ENCODE measurements at regions not wholly inside any gene's neighbourhood (a gene's known extent, or its start where the extent isn't known, plus 50 kb on each side); places are given as distances from the start of the nearest gene placed in this dataset.
"Not testable (repeated sequence)": the region's sequence is repeated elsewhere in the genome, so short reads cannot be mapped to it uniquely, and the experiment has no call there.

GRCh38 chr18:40314199-40314598 lies 1640.8 kb upstream of the PIK3C3 start:
- no peak overlapping the region for H3K27ac ChIP-seq (ENCODE audit: insufficient read depth in 1 of 2, low read depth in 1 of 2, low read length in 2 of 2, poor library complexity in 1 of 2, severe bottlenecking in 2 of 2)
- POLR2A ChIA-PET, result no interaction called here
- 80% methylated on average over 2 of the region's 2 CpGs for WGBS (ENCODE audit: insufficient coverage)
- no peaks in the 10 kb centered on the region for H3K4me1 ChIP-seq (ENCODE audit: control extremely low read depth in 1 of 4, control insufficient read depth in 4 of 4, insufficient read depth in 4 of 4, low read length in 3 of 4)
- H3K36me3 ChIP-seq (ENCODE audit: control insufficient read depth in 4 of 4, insufficient read depth in 4 of 4, low read length in 3 of 4), result no peaks in the 10 kb centered on the region
- no peaks in the 10 kb centered on the region for H3K27me3 ChIP-seq (replicated peaks in 2 of 5; ENCODE audit: control insufficient read depth in 4 of 5, insufficient read depth in 5 of 5, low read length in 4 of 5)
- H3K9me3 ChIP-seq (ENCODE audit: control extremely low read depth in 1 of 5, control insufficient read depth in 4 of 5, insufficient read depth in 2 of 5, low read depth in 1 of 5, low read length in 4 of 5), result no peaks in the 10 kb centered on the region
- CTCF ChIA-PET, result no interaction called here
- no peak overlapping the region for H3K4me3 ChIP-seq (ENCODE audit: control insufficient read depth in 1 of 7, extremely low read depth in 1 of 7, insufficient read depth in 4 of 7, low read depth in 2 of 7, low read length in 6 of 7)
- no peak for DNase-seq

DNA sequence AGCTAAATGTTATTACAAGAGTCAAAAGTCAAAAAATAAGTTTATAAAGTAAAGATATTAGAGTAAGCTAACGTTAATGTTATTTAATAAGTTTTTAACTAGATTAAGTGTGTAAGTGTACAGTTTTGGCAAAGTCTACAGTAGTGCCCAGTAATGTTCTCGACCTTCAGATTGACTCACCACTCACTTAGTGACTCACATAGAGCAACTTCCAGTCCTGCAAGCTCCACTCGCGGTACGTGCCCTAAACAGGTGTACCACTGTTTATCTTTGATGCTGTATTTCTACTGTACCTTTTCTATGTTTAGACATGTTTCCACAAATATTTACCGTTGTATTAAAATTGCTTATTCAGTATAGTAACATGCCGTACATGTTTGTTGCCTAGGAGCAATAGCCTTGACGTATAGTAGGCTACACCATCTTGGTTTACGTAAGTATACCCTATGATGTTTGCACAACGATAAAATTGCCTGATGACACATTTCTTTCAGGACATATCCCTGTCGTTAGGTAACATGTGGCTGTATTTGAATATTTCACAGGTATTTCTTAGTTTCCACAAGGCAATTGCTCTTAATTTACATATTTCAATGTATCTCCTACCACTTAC lies 1641.9 kb upstream of the PIK3C3 start:
- POLR2A ChIA-PET, result no interaction called here
- Histone ChIP-seq H3K9me3 (ENCODE audit: control extremely low read depth in 1 of 5, control insufficient read depth in 4 of 5, insufficient read depth in 2 of 5, low read depth in 1 of 5, low read length in 4 of 5) (no peaks in the 10 kb centered on the region), H3K4me1 (ENCODE audit: control extremely low read depth in 1 of 4, control insufficient read depth in 4 of 4, insufficient read depth in 4 of 4, low read length in 3 of 4) (no peaks in the 10 kb centered on the region), H3K4me3 (ENCODE audit: control insufficient read depth in 1 of 7, extremely low read depth in 1 of 7, insufficient read depth in 4 of 7, low read depth in 2 of 7, low read length in 6 of 7) (no peak overlapping the region), H3K27ac (ENCODE audit: insufficient read depth in 1 of 2, low read depth in 1 of 2, low read length in 2 of 2, poor library complexity in 1 of 2, severe bottlenecking in 2 of 2) (no peak overlapping the region), H3K36me3 (ENCODE audit: control insufficient read depth in 4 of 4, insufficient read depth in 4 of 4, low read length in 3 of 4) (no peaks in the 10 kb centered on the region), H3K27me3 (replicated peaks in 2 of 5; ENCODE audit: control insufficient read depth in 4 of 5, insufficient read depth in 5 of 5, low read length in 4 of 5) (no peaks in the 10 kb centered on the region)
- DNase-seq, result no peak
- CTCF ChIA-PET, result no interaction called here
- WGBS (ENCODE audit: insufficient coverage), result 94% methylated on average over 5 of the region's 11 CpGs

DNA sequence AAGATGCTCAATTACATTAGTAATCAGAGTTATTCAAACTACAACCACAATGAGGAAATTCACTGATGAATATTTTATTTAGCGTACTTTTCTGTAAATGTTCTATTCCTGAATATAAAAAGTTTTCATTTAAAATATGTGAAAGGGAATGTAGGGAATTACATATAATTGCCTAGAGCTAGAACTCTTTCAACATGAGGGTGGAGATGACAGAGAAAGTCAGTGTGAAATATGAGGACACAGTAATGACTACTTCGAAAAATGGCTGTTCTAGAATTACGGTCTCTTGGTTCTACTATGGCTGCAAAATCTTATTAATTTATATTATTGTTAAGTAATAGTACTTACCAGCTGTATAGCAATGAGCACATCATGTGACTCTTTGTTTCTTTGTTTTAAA lies 1647.4 kb upstream of the PIK3C3 start:
- no peaks in the 10 kb centered on the region for H3K27me3 ChIP-seq (replicated peaks in 2 of 5; ENCODE audit: control insufficient read depth in 4 of 5, insufficient read depth in 5 of 5, low read length in 4 of 5)
- no peaks in the 10 kb centered on the region for H3K36me3 ChIP-seq (ENCODE audit: control insufficient read depth in 4 of 4, insufficient read depth in 4 of 4, low read length in 3 of 4)
- H3K27ac ChIP-seq (ENCODE audit: insufficient read depth in 1 of 2, low read depth in 1 of 2, low read length in 2 of 2, poor library complexity in 1 of 2, severe bottlenecking in 2 of 2), result no peak overlapping the region
- peaks cover 0 to 5% (median 1%) of the 10 kb centered on the region in 5 experiments for H3K9me3 ChIP-seq (ENCODE audit: control extremely low read depth in 1 of 5, control insufficient read depth in 4 of 5, insufficient read depth in 2 of 5, low read depth in 1 of 5, low read length in 4 of 5)
- H3K4me3 ChIP-seq (ENCODE audit: control insufficient read depth in 1 of 7, extremely low read depth in 1 of 7, insufficient read depth in 4 of 7, low read depth in 2 of 7, low read length in 6 of 7), result no peak overlapping the region
- H3K4me1 ChIP-seq (ENCODE audit: control extremely low read depth in 1 of 4, control insufficient read depth in 4 of 4, insufficient read depth in 4 of 4, low read length in 3 of 4), result no peaks in the 10 kb centered on the region
- no peak for DNase-seq
- POLR2A ChIA-PET, result no interaction called here
- no CpG with 5 or more reads among the region's 3 CpGs for WGBS (ENCODE audit: insufficient coverage)
- CTCF ChIA-PET, result no interaction called here

DNA sequence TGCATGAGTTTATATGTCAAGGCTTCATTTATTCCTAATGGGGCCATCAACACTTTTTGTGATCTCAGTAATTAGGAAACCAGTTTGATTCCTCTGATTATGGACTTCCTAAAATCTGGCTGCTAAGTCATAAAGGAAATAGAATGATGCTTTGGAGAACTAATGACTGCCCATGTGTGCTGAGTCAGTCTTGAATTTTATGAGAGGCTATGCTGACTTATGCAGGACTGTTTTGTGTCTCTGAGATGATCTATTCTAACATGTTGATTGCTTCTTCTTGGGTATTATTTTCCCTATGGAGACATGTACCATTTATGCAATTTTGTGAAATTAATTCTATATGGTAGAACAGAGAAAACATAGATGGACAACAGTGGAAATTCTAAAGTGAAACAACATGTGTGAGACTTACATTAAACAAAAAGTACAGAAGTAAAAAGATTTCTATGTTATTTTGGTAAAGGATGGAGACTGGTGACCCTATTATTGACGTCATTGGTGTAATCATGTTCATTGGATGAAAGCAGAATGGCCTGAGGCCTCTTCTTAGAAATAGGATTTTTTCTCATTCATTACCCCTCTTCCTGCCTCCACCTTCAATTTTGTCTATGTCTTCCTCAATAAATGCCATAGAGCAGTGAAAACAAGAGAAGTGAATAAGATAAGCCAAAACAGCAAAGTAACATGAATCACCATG lies 1658.2 kb upstream of the PIK3C3 start:
- Histone ChIP-seq H3K27me3 (replicated peaks in 2 of 5; ENCODE audit: control insufficient read depth in 4 of 5, insufficient read depth in 5 of 5, low read length in 4 of 5) (no peaks in the 10 kb centered on the region), H3K27ac (ENCODE audit: insufficient read depth in 1 of 2, low read depth in 1 of 2, low read length in 2 of 2, poor library complexity in 1 of 2, severe bottlenecking in 2 of 2) (no peak overlapping the region), H3K36me3 (ENCODE audit: control insufficient read depth in 4 of 4, insufficient read depth in 4 of 4, low read length in 3 of 4) (no peaks in the 10 kb centered on the region), H3K9me3 (ENCODE audit: control extremely low read depth in 1 of 5, control insufficient read depth in 4 of 5, insufficient read depth in 2 of 5, low read depth in 1 of 5, low read length in 4 of 5) (no peaks in the 10 kb centered on the region), H3K4me3 (ENCODE audit: control insufficient read depth in 1 of 7, extremely low read depth in 1 of 7, insufficient read depth in 4 of 7, low read depth in 2 of 7, low read length in 6 of 7) (no peak overlapping the region), H3K4me1 (ENCODE audit: control extremely low read depth in 1 of 4, control insufficient read depth in 4 of 4, insufficient read depth in 4 of 4, low read length in 3 of 4) (no peaks in the 10 kb centered on the region)
- CTCF ChIA-PET, result no interaction called here
- POLR2A ChIA-PET, result no interaction called here
- DNase-seq, result no peak
- no CpG with 5 or more reads among the region's 1 CpG for WGBS (ENCODE audit: insufficient coverage)

GRCh38 chr18:40292985-40293710 lies 1661.9 kb upstream of the PIK3C3 start:
- ChIA-PET POLR2A (no interaction called here), CTCF (interaction anchor here (1.5 kb wide), 1 partner anchor 10 kb away, joined by 4 read pairs; no protein-coding TSS in a partner anchor)
- Histone ChIP-seq H3K4me3 (ENCODE audit: control insufficient read depth in 1 of 7, extremely low read depth in 1 of 7, insufficient read depth in 4 of 7, low read depth in 2 of 7, low read length in 6 of 7) (no peak overlapping the region), H3K27ac (ENCODE audit: insufficient read depth in 1 of 2, low read depth in 1 of 2, low read length in 2 of 2, poor library complexity in 1 of 2, severe bottlenecking in 2 of 2) (no peak overlapping the region), H3K36me3 (ENCODE audit: control insufficient read depth in 4 of 4, insufficient read depth in 4 of 4, low read length in 3 of 4) (no peaks in the 10 kb centered on the region), H3K4me1 (ENCODE audit: control extremely low read depth in 1 of 4, control insufficient read depth in 4 of 4, insufficient read depth in 4 of 4, low read length in 3 of 4) (no peaks in the 10 kb centered on the region), H3K27me3 (replicated peaks in 2 of 5; ENCODE audit: control insufficient read depth in 4 of 5, insufficient read depth in 5 of 5, low read length in 4 of 5) (no peaks in the 10 kb centered on the region), H3K9me3 (ENCODE audit: control extremely low read depth in 1 of 5, control insufficient read depth in 4 of 5, insufficient read depth in 2 of 5, low read depth in 1 of 5, low read length in 4 of 5) (no peaks in the 10 kb centered on the region)
- 100% methylated on average over 1 of the region's 3 CpGs for WGBS (ENCODE audit: insufficient coverage)
- DNase-seq, result peak in 2 of 3 donors; percentile 0 to 7

DNA sequence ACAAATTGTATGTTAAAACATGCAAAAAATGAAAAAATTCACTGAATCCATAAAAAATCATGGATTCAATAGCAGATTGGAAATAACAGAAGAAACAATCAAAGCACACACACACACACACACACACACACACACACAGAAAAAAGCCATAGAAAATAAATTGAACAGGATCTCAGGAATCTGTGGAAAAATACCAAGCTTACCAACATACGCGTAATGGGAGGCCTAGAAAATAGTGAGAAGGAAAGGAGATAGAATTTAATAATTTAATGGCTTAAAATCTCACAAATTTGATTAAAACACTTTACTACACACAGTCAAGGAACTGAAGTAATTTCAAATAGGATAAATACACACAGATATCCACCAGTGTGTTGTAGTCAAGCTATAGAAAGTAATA lies 1671.5 kb upstream of the PIK3C3 start:
- Histone ChIP-seq H3K36me3 (ENCODE audit: control insufficient read depth in 4 of 4, insufficient read depth in 4 of 4, low read length in 3 of 4) (no peaks in the 10 kb centered on the region), H3K27ac (ENCODE audit: insufficient read depth in 1 of 2, low read depth in 1 of 2, low read length in 2 of 2, poor library complexity in 1 of 2, severe bottlenecking in 2 of 2) (no peak overlapping the region), H3K27me3 (replicated peaks in 2 of 5; ENCODE audit: control insufficient read depth in 4 of 5, insufficient read depth in 5 of 5, low read length in 4 of 5) (no peaks in the 10 kb centered on the region), H3K9me3 (ENCODE audit: control extremely low read depth in 1 of 5, control insufficient read depth in 4 of 5, insufficient read depth in 2 of 5, low read depth in 1 of 5, low read length in 4 of 5) (peaks cover 0 to 6% (median 0%) of the 10 kb centered on the region in 5 experiments), H3K4me3 (ENCODE audit: control insufficient read depth in 1 of 7, extremely low read depth in 1 of 7, insufficient read depth in 4 of 7, low read depth in 2 of 7, low read length in 6 of 7) (no peak overlapping the region), H3K4me1 (ENCODE audit: control extremely low read depth in 1 of 4, control insufficient read depth in 4 of 4, insufficient read depth in 4 of 4, low read length in 3 of 4) (no peaks in the 10 kb centered on the region)
- ChIA-PET POLR2A (no interaction called here), CTCF (no interaction called here)
- WGBS (ENCODE audit: insufficient coverage), result no CpG with 5 or more reads among the region's 2 CpGs
- no peak for DNase-seq

- WGBS (ENCODE audit: insufficient coverage), result over 99% methylated on average over 13 of the region's 17 CpGs
Observed at GRCh38 chr18:40281356-40281755, 1673.7 kb upstream of the PIK3C3 start.

More at GRCh38 chr18:40281356-40281755, 1673.7 kb upstream of the PIK3C3 start:
- POLR2A ChIA-PET; H3K9me3 ChIP-seq (ENCODE audit: control extremely low read depth in 1 of 5, control insufficient read depth in 4 of 5, insufficient read depth in 2 of 5, low read depth in 1 of 5, low read length in 4 of 5); H3K4me3 ChIP-seq (ENCODE audit: control insufficient read depth in 1 of 7, extremely low read depth in 1 of 7, insufficient read depth in 4 of 7, low read depth in 2 of 7, low read length in 6 of 7); DNase-seq; H3K4me1 ChIP-seq (ENCODE audit: control extremely low read depth in 1 of 4, control insufficient read depth in 4 of 4, insufficient read depth in 4 of 4, low read length in 3 of 4); H3K27ac ChIP-seq (ENCODE audit: insufficient read depth in 1 of 2, low read depth in 1 of 2, low read length in 2 of 2, poor library complexity in 1 of 2, severe bottlenecking in 2 of 2); H3K27me3 ChIP-seq (replicated peaks in 2 of 5; ENCODE audit: control insufficient read depth in 4 of 5, insufficient read depth in 5 of 5, low read length in 4 of 5); H3K36me3 ChIP-seq (ENCODE audit: control insufficient read depth in 4 of 4, insufficient read depth in 4 of 4, low read length in 3 of 4): not testable (repeated sequence)
- CTCF ChIA-PET, result interaction anchor here (0.7 kb wide), 1 partner anchor 1846 kb away, joined by 3 read pairs; no protein-coding TSS in a partner anchor
